Lung (tissue), 11 donors: ENCODE measurements at regions not wholly inside any gene's neighbourhood (a gene's known extent, or its start where the extent isn't known, plus 50 kb on each side); places are given as distances from the start of the nearest gene placed in this dataset.

ENCODE experiments used
- ATAC-seq: fragments of 200-7000 bp; cut with Tn5 transposase; one replicate; pipeline ENCODE4 v1.9.1; 2020; ENCODE audit warnings: moderate number of reproducible peaks; ENCODE audit not compliant: insufficient read depth, low FRiP score
- DNase-seq, 3 donors: peaks; one replicate each; pipeline ENCODE4 v3.0.0-alpha.2; 2013 to 2017
- H3K27ac ChIP-seq, 2 donors: one replicate each; pipeline ENCODE4 v1.5.1; 2013; ENCODE audit warnings: mild to moderate bottlenecking in 2 of 2, moderate library complexity in 2 of 2, control low read depth in 1 of 2, inconsistent platforms in 1 of 2, low read depth in 1 of 2, low read length in 1 of 2
- H3K27me3 ChIP-seq, 3 donors: one replicate each; pipeline ENCODE4 v1.5.1; 2013; ENCODE audit warnings: low read length in 2 of 3; ENCODE audit not compliant: control insufficient read depth in 3 of 3, insufficient read depth in 3 of 3
- H3K36me3 ChIP-seq, 4 donors: one replicate each; pipeline ENCODE4 v1.5.1; 2013; ENCODE audit warnings: low read length in 4 of 4, mild to moderate bottlenecking in 1 of 4, moderate library complexity in 1 of 4; ENCODE audit not compliant: control insufficient read depth in 4 of 4, insufficient read depth in 4 of 4
- H3K4me1 ChIP-seq, 5 donors: one replicate each; pipeline ENCODE4 v1.5.1; 2013; ENCODE audit warnings: low read length in 5 of 5, mild to moderate bottlenecking in 2 of 5, moderate library complexity in 1 of 5; ENCODE audit not compliant: control insufficient read depth in 5 of 5, insufficient read depth in 5 of 5
- H3K4me3 ChIP-seq: one replicate; pipeline ENCODE4 v1.5.1; 2013; ENCODE audit warnings: mild to moderate bottlenecking, control low read depth, moderate library complexity
- H3K9ac ChIP-seq, 2 donors: one replicate each; pipeline ENCODE4 v1.5.1; 2013; ENCODE audit warnings: low read length in 2 of 2, control low read depth in 1 of 2; ENCODE audit not compliant: insufficient read depth in 1 of 2
- H3K9me3 ChIP-seq, 4 donors: one replicate each; pipeline ENCODE4 v1.5.1; 2013; ENCODE audit warnings: low read length in 3 of 4, mild to moderate bottlenecking in 1 of 4, moderate library complexity in 1 of 4; ENCODE audit not compliant: control insufficient read depth in 4 of 4, insufficient read depth in 3 of 4
- CTCF ChIP-seq: IDR thresholded peaks from 2 replicates; pipeline ENCODE4 v1.5.1; 2012; ENCODE audit warnings: mild to moderate bottlenecking; ENCODE audit errors: control extremely low read depth, extremely low read depth
- WGBS, 2 donors: extraction: QIAGEN DNeasy Blood & Tissue Kit; methylation state at CpG; one replicate each; pipeline ENCODE4 v1.1.7; 2013; 5-methylcytosine and 5-hydroxymethylcytosine counted together
- donor health status: control.
- donor health status: control.
- donor health status: Bipolar disorder and iron deficiency.
- donor health status: healthy.
- donor health status: DM: yes; HTN: yes; CAD: no.

GRCh38 chr3:144516026-144516425 is 544.4 kb downstream of the DIPK2A start:
- peak in 1 of 3 donors; percentile 10 for DNase-seq
- no peaks in the 10 kb centered on the region for H3K36me3 ChIP-seq
- no peak for TF ChIP-seq CTCF
- H3K9ac ChIP-seq: no peak overlapping the region
- ATAC-seq: no peak
- peaks cover 0 to 5% (median 0%) of the 10 kb centered on the region in 5 donors for H3K4me1 ChIP-seq
- no peaks in the 10 kb centered on the region for H3K9me3 ChIP-seq
- H3K27ac ChIP-seq: no peak overlapping the region
- H3K27me3 ChIP-seq: no peaks in the 10 kb centered on the region
- H3K4me3 ChIP-seq: no peak overlapping the region

GRCh38 chr3:144516589-144516988 is 545.0 kb downstream of the DIPK2A start:
- H3K4me1 ChIP-seq: peaks cover 0 to 5% (median 0%) of the 10 kb centered on the region in 5 donors
- H3K9ac ChIP-seq: no peak overlapping the region
- no peaks in the 10 kb centered on the region for H3K36me3 ChIP-seq
- TF ChIP-seq CTCF: no peak
- DNase-seq: peak in 2 of 3 donors; percentile 12 to 47
- no peak overlapping the region for H3K4me3 ChIP-seq
- H3K27ac ChIP-seq: no peak overlapping the region
- no peaks in the 10 kb centered on the region for H3K9me3 ChIP-seq
- WGBS, 2 donors: 74 to 87% methylated on average over 1 of the region's 1 CpG
- H3K27me3 ChIP-seq: no peaks in the 10 kb centered on the region
- ATAC-seq: no peak

- DNase-seq: peak in 1 of 3 donors; percentile 14
- no peak for ATAC-seq
- WGBS, 2 donors: 49 to 56% methylated on average over 1 of the region's 1 CpG
- no peaks in the 10 kb centered on the region for H3K36me3 ChIP-seq
- peaks cover 0 to 5% (median 0%) of the 10 kb centered on the region in 5 donors for H3K4me1 ChIP-seq
- no peak overlapping the region for H3K9ac ChIP-seq
- no peak for TF ChIP-seq CTCF
- no peak overlapping the region for H3K4me3 ChIP-seq
- no peaks in the 10 kb centered on the region for H3K9me3 ChIP-seq
- no peaks in the 10 kb centered on the region for H3K27me3 ChIP-seq
- no peak overlapping the region for H3K27ac ChIP-seq
These were observed 549.5 kb downstream of the DIPK2A start for GRCh38 chr3:144521131-144521530.

- WGBS, 2 donors: 81 to 90% methylated on average over 3 of the region's 3 CpGs
- Histone ChIP-seq H3K27me3 (no peaks in the 10 kb centered on the region), H3K36me3 (no peaks in the 10 kb centered on the region), H3K9ac (no peak overlapping the region), H3K4me1 (no peaks in the 10 kb centered on the region), H3K27ac (no peak overlapping the region), H3K9me3 (no peaks in the 10 kb centered on the region), H3K4me3 (no peak overlapping the region)
- ATAC-seq (no peak), DNase-seq (no peak)
- no peak for TF ChIP-seq CTCF
These were observed 550.8 kb downstream of the DIPK2A start for GRCh38 chr3:144522456-144522855.
